ENCODE measurements at regions not wholly inside any gene's neighbourhood (a gene's known extent, or its start where the extent isn't known, plus 50 kb on each side); places are given as distances from the start of the nearest gene placed in this dataset.
A peak's percentile ranks its signal among the peaks of the same experiment; 100 is the strongest.

- no peak for TF ChIP-seq CTCF (IDR thresholded peaks at IDR 0.05; ENCODE audit: low read depth, low read length)
- DNase-seq (ENCODE audit: low read depth in 2 of 2): peak; percentile 7 to 44
- H3K4me3 ChIP-seq (replicated peaks in 1 of 2; ENCODE audit: low read depth in 2 of 2, low read length in 2 of 2): no peak overlapping the region
Measured at GRCh38 chr10:10542477-10542876, 475.2 kb upstream of the CELF2 start.

- H3K4me3 ChIP-seq (replicated peaks in 1 of 2; ENCODE audit: low read depth in 2 of 2, low read length in 2 of 2): no peak overlapping the region
- DNase-seq (ENCODE audit: low read depth in 2 of 2): no peak
- TF ChIP-seq CTCF (IDR thresholded peaks at IDR 0.05; ENCODE audit: low read depth, low read length): no peak
Measured at GRCh38 chr10:10544890-10545289, 472.8 kb upstream of the CELF2 start.

GRCh38 chr10:10545771-10546170 lies 471.9 kb upstream of the CELF2 start:
- no peak for DNase-seq (ENCODE audit: low read depth in 2 of 2)
- H3K4me3 ChIP-seq (replicated peaks in 1 of 2; ENCODE audit: low read depth in 2 of 2, low read length in 2 of 2): no peak overlapping the region
- TF ChIP-seq CTCF (IDR thresholded peaks at IDR 0.05; ENCODE audit: low read depth, low read length): no peak

GRCh38 chr10:10551596-10552301 lies 465.9 kb upstream of the CELF2 start:
- TF ChIP-seq CTCF (IDR thresholded peaks at IDR 0.05; ENCODE audit: low read depth, low read length): no peak
- no peak overlapping the region for H3K4me3 ChIP-seq (replicated peaks in 1 of 2; ENCODE audit: low read depth in 2 of 2, low read length in 2 of 2)
- DNase-seq (ENCODE audit: low read depth in 2 of 2): no peak

GRCh38 chr10:10552948-10553347 lies 464.7 kb upstream of the CELF2 start:
- no peak for TF ChIP-seq CTCF (IDR thresholded peaks at IDR 0.05; ENCODE audit: low read depth, low read length)
- H3K4me3 ChIP-seq (replicated peaks in 1 of 2; ENCODE audit: low read depth in 2 of 2, low read length in 2 of 2): no peak overlapping the region
- DNase-seq (ENCODE audit: low read depth in 2 of 2): no peak

GRCh38 chr10:10564081-10564794 lies 453.4 kb upstream of the CELF2 start:
- peak; percentile 11 to 55 for DNase-seq (ENCODE audit: low read depth in 2 of 2)
- TF ChIP-seq CTCF (IDR thresholded peaks at IDR 0.05; ENCODE audit: low read depth, low read length): no peak
- no peak overlapping the region for H3K4me3 ChIP-seq (replicated peaks in 1 of 2; ENCODE audit: low read depth in 2 of 2, low read length in 2 of 2)
